GM12891 (cell line): ENCODE measurements at regions not wholly inside any gene's neighbourhood (a gene's known extent, or its start where the extent isn't known, plus 50 kb on each side); places are given as distances from the start of the nearest gene placed in this dataset.

Experiments
- PAX5 ChIP-seq: IDR thresholded peaks from 2 replicates; pipeline ENCODE4 v1.6.1; 2011; ENCODE audit warnings: low read length, moderate library complexity, mild to moderate bottlenecking; ENCODE audit not compliant: insufficient read depth, severe bottlenecking
- POLR2AphosphoS5 ChIP-seq: IDR thresholded peaks from 2 replicates; pipeline ENCODE4 v1.6.1; 2011; ENCODE audit warnings: low read depth, low read length, control low read depth
- SPI1 ChIP-seq: IDR thresholded peaks from 2 replicates; pipeline ENCODE4 v1.6.1; 2011; ENCODE audit warnings: low read depth, low read length, control low read depth
- TAF1 ChIP-seq: IDR thresholded peaks from 2 replicates; pipeline ENCODE4 v1.6.1; 2011; ENCODE audit warnings: low read depth, low read length, control low read depth

- TF ChIP-seq POLR2AphosphoS5, result no peak
- no peak for TF ChIP-seq TAF1
- TF ChIP-seq SPI1, result no peak
- no peak for TF ChIP-seq PAX5
Measured at GRCh38 chr13:73290844-73291243, 232.0 kb downstream of the KLF5 start.
